Nephron (organoid): ENCODE measurements at regions not wholly inside any gene's neighbourhood (a gene's known extent, or its start where the extent isn't known, plus 50 kb on each side); places are given as distances from the start of the nearest gene placed in this dataset.

Experiments used
- H3K27ac Mint-ChIP-seq, 3 experiments: 2 replicates each; pipeline ENCODE4 v1.8.0; 2020; ENCODE audit warnings: mixed read lengths in 3 of 3, mild to moderate bottlenecking in 2 of 3, moderate library complexity in 1 of 3
- H3K27me3 Mint-ChIP-seq: 2 replicates; pipeline ENCODE4 v1.8.0; 2021; ENCODE audit warnings: low read depth, mild to moderate bottlenecking, moderate library complexity, mixed read lengths
- H3K36me3 Mint-ChIP-seq: 2 replicates; pipeline ENCODE4 v1.8.0; 2020; ENCODE audit warnings: low read depth, mixed read lengths
- H3K4me1 Mint-ChIP-seq: 2 replicates; pipeline ENCODE4 v1.8.0; 2020; ENCODE audit warnings: mixed read lengths
- H3K4me3 Mint-ChIP-seq, 3 experiments: 2 replicates each; pipeline ENCODE4 v1.8.0; 2020; ENCODE audit warnings: mild to moderate bottlenecking in 3 of 3, mixed read lengths in 3 of 3, moderate library complexity in 2 of 3
- H3K9me3 Mint-ChIP-seq: 2 replicates; pipeline ENCODE4 v1.8.0; 2020; ENCODE audit warnings: mixed read lengths
- TF ChIP-seq, protein P1 (sequence below), 3 experiments: fragments of 200-600 bp; sonication (generic); IDR thresholded peaks; one replicate each; pipeline ENCODE4 v1.5.0; 2021; ENCODE audit warnings: antibody characterized with exemption in 3 of 3; ENCODE audit not compliant: unreplicated experiment in 3 of 3

DNA sequence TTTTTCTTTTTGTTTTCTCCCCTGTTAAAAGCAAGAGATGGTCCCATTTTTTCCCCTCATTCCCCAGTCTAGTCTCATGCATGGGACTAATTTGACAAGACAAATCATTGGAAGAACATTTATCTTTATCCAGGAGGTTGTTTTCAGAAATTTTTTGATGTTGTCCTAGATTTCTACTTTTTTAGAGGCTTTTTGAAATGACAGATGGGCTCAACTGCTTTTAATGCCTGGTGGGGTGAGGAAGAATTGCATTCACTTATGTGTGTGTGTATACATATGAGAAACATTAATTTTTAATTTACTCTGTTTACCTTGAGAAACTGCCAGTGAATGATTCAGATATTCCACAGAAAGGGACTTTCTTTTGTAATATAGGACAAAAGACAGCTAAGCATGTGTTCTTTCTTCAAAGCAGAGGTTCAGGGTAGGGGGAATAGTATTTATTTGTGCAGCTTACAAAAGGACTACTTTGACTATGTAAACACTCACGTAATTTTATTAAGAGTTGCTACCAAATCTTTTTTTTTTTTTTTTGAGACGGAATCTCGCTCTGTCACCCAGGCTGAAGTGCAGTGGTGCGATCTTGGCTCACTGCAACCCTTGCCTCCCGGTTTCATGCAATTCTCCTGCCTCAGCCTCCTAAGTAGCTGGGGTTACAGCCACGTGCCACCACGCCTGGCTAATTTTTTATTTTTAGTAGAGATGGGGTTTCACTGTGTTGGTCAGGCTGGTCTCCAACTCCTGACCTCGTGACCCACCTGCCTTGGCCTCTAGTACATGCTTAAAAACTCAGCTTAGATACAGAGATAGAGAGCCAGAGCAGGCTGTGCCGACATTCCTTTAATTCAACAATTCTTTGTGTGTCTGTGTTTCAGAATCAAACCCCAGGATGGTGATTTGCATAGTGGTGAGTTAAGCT is 130.1 kb upstream of the RARB start:
- no peaks in the 10 kb centered on the region for H3K36me3 Mint-ChIP-seq
- H3K27me3 Mint-ChIP-seq = no peaks in the 10 kb centered on the region
- H3K27ac Mint-ChIP-seq = peak overlapping the region; percentile 38 to 54 (median 43)
- no peaks in the 10 kb centered on the region for H3K9me3 Mint-ChIP-seq
- TF ChIP-seq, protein P1, sequence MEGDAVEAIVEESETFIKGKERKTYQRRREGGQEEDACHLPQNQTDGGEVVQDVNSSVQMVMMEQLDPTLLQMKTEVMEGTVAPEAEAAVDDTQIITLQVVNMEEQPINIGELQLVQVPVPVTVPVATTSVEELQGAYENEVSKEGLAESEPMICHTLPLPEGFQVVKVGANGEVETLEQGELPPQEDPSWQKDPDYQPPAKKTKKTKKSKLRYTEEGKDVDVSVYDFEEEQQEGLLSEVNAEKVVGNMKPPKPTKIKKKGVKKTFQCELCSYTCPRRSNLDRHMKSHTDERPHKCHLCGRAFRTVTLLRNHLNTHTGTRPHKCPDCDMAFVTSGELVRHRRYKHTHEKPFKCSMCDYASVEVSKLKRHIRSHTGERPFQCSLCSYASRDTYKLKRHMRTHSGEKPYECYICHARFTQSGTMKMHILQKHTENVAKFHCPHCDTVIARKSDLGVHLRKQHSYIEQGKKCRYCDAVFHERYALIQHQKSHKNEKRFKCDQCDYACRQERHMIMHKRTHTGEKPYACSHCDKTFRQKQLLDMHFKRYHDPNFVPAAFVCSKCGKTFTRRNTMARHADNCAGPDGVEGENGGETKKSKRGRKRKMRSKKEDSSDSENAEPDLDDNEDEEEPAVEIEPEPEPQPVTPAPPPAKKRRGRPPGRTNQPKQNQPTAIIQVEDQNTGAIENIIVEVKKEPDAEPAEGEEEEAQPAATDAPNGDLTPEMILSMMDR (IDR thresholded peaks at IDR 0.05; ENCODE audit: unreplicated experiment in 3 of 3) = no peak
- peaks cover 36% of the 10 kb centered on the region for H3K4me1 Mint-ChIP-seq
- H3K4me3 Mint-ChIP-seq = no peak overlapping the region

DNA sequence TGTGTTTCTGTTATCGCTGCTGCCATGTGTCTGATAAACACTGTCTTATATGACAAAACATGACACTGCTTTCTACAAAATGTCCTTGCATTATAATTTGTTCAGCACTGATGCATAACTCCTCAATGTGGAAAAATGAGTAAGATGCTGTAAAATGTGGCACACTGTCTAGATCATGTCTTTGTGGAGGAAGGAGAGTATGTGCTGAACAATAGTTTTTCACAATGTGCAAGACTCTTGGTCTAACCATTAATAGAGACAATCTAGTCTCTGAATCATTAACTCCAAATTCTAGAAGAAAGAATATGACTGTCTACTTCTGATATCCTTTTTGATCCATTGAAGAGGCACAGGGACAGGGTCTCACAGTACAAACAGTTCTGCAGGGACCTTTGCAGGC is 127.9 kb upstream of the RARB start:
- TF ChIP-seq, protein P1 (IDR thresholded peaks at IDR 0.05; ENCODE audit: unreplicated experiment in 3 of 3) = no peak
- Mint-ChIP-seq H3K9me3 (no peaks in the 10 kb centered on the region), H3K36me3 (no peaks in the 10 kb centered on the region), H3K4me1 (peaks cover 23% of the 10 kb centered on the region), H3K4me3 (no peak overlapping the region), H3K27me3 (no peaks in the 10 kb centered on the region), H3K27ac (peak overlapping the region in 2 of 3 experiments; percentile 34 to 73)

DNA sequence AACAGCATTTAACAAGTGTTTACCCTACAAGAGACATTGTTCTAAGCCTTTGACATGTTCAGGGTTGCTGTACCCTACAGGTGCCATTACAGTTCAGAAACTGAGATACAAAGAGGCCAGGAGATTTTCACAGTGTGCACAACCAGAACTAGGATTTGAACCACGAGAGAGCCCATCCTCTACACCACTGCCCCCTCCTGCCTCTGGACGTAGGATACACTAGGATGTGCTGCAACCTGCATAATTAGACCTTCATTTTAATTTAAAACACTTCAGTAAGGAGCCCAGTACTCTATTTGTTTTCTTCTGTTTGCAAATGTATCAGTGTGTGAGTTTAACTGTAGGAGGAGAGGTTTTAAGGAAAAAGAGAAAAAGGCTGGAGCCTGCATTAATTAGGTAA is 123.1 kb upstream of the RARB start:
- Mint-ChIP-seq H3K4me3 (no peak overlapping the region), H3K4me1 (peaks cover 23% of the 10 kb centered on the region), H3K27ac (peak overlapping the region in 1 of 3 experiments; percentile 51), H3K9me3 (no peaks in the 10 kb centered on the region), H3K27me3 (no peaks in the 10 kb centered on the region), H3K36me3 (no peaks in the 10 kb centered on the region)
- TF ChIP-seq, protein P1 (IDR thresholded peaks at IDR 0.05; ENCODE audit: unreplicated experiment in 3 of 3) = no peak

DNA sequence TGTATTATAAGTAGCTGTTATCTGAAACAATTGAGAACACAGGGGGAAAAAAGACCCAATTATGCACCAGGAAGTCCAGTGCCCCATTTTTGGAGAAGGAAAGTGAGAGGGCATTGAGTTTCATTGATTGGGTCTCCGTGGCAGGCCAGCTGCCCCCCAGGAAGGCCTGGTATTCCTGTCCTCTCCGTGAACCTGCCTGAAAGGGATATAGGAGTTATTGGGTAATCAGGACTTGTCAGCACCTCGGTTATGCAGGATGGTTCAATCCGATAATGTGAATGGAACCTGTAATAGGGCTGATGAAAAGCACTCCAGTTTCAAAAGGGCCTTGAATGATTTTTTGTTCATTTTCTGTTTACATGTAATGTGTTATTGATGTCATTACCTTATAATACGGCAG is 122.0 kb upstream of the RARB start:
- H3K9me3 Mint-ChIP-seq = no peaks in the 10 kb centered on the region
- TF ChIP-seq, protein P1 (IDR thresholded peaks at IDR 0.05; ENCODE audit: unreplicated experiment in 3 of 3) = no peak
- H3K27me3 Mint-ChIP-seq = no peaks in the 10 kb centered on the region

DNA sequence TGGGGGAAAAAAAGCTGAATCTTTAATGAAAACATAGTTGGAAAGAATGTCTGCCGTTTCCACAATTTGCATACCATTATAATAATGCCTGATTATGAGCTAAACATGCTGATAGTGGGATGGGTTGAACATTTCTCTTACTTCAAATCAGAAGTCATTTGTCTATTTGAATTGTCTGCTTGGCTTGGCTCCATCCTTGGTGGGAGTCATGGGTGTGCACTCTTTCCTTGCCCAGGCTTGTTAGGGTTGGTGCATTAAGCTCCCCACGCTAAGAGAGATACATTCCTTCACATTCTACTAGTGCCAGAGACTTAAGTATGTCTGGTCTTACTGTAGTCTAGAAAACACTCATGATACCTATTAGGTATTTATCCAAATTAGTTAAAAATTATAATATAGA is 121.4 kb upstream of the RARB start:
- Mint-ChIP-seq H3K9me3 (no peaks in the 10 kb centered on the region), H3K27ac (peak overlapping the region in 2 of 3 experiments; percentile 42 to 57), H3K36me3 (no peaks in the 10 kb centered on the region), H3K4me3 (no peak overlapping the region), H3K4me1 (peaks cover 19% of the 10 kb centered on the region), H3K27me3 (no peaks in the 10 kb centered on the region)
- TF ChIP-seq, protein P1 (IDR thresholded peaks at IDR 0.05; ENCODE audit: unreplicated experiment in 3 of 3) = no peak

More for the DNA sequence above, 122.0 kb upstream of the RARB start:
- Mint-ChIP-seq H3K27ac (peak overlapping the region in 2 of 3 experiments; percentile 16 to 42), H3K4me3 (no peak overlapping the region), H3K36me3 (no peaks in the 10 kb centered on the region), H3K4me1 (peaks cover 19% of the 10 kb centered on the region)

DNA sequence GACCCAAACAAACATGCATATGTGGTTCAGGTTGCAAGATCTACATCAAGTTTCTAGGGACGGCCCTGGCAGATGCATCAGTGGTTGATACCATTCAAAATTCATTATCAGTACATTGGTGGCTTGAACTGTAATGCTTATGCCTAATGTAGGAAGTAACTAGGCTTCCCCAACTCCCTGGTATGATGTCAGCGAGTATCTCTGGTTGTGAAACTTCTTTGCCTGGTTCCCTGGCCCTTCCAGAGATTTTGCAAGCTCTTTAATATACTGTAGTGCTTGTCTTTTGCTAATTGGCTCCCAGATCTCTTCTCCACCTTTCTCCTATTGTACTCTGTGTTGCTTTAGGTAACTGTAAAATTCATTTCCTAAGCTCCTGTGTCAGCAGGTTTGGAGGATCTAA is 114.8 kb upstream of the RARB start:
- TF ChIP-seq, protein P1 (IDR thresholded peaks at IDR 0.05; ENCODE audit: unreplicated experiment in 3 of 3) = no peak
- H3K27me3 Mint-ChIP-seq = no peaks in the 10 kb centered on the region
- no peak overlapping the region for H3K27ac Mint-ChIP-seq
- no peak overlapping the region for H3K4me3 Mint-ChIP-seq
- H3K4me1 Mint-ChIP-seq = no peaks in the 10 kb centered on the region
- no peaks in the 10 kb centered on the region for H3K9me3 Mint-ChIP-seq
- H3K36me3 Mint-ChIP-seq = no peaks in the 10 kb centered on the region
